ENCODE measurements at regions not wholly inside any gene's neighbourhood (a gene's known extent, or its start where the extent isn't known, plus 50 kb on each side); places are given as distances from the start of the nearest gene placed in this dataset.

GRCh38 chr2:185625604-185626003, 113.0 kb upstream of the FSIP2 start:
- TF ChIP-seq POLR2AphosphoS5 (IDR thresholded peaks at IDR 0.05; ENCODE audit: low read depth, low read length) (no peak), TAF1 (IDR thresholded peaks at IDR 0.05; ENCODE audit: borderline replicate concordance, low read depth, low read length) (no peak), POLR2A (IDR thresholded peaks at IDR 0.05; ENCODE audit: low read depth, low read length) (no peak)
- DNase-seq (ENCODE audit: insufficient read length) (no peak), FAIRE-seq (no peak)

- no peak for FAIRE-seq
- TF ChIP-seq POLR2AphosphoS5 (IDR thresholded peaks at IDR 0.05; ENCODE audit: low read depth, low read length), result no peak
- no peak for TF ChIP-seq TAF1 (IDR thresholded peaks at IDR 0.05; ENCODE audit: borderline replicate concordance, low read depth, low read length)
- no peak for TF ChIP-seq POLR2A (IDR thresholded peaks at IDR 0.05; ENCODE audit: low read depth, low read length)
- DNase-seq (ENCODE audit: insufficient read length), result no peak
Observed at GRCh38 chr2:185628985-185629384, 109.6 kb upstream of the FSIP2 start.

DNA sequence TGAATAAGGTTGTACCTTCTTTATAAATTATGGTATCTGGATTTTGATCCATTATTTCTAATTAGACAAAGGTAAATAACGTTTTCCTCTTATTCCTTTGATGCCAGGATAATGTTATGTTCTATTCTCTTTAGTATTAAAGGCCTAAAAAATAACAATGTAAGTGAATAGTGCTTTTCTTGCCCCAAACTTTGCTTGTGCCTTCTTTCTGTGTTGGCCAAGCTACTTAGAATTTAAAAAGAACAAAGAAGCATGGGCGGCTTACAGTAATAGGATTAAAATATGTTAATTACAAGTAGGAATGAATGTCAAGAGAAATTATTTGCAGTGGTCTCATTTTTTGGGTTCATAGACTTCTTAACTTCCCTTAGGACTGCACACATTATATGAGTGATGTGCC, 105.0 kb upstream of the FSIP2 start:
- DNase-seq (ENCODE audit: insufficient read length), result no peak
- no peak for FAIRE-seq
- TF ChIP-seq TAF1 (IDR thresholded peaks at IDR 0.05; ENCODE audit: borderline replicate concordance, low read depth, low read length), result no peak
- TF ChIP-seq POLR2AphosphoS5 (IDR thresholded peaks at IDR 0.05; ENCODE audit: low read depth, low read length), result no peak
- no peak for TF ChIP-seq POLR2A (IDR thresholded peaks at IDR 0.05; ENCODE audit: low read depth, low read length)

GRCh38 chr2:185638771-185639170, 99.8 kb upstream of the FSIP2 start:
- FAIRE-seq, result no peak
- no peak for DNase-seq (ENCODE audit: insufficient read length)
- TF ChIP-seq POLR2AphosphoS5 (IDR thresholded peaks at IDR 0.05; ENCODE audit: low read depth, low read length) (no peak), POLR2A (IDR thresholded peaks at IDR 0.05; ENCODE audit: low read depth, low read length) (no peak), TAF1 (IDR thresholded peaks at IDR 0.05; ENCODE audit: borderline replicate concordance, low read depth, low read length) (no peak)

GRCh38 chr2:185640588-185640987, 98.0 kb upstream of the FSIP2 start:
- TF ChIP-seq TAF1 (IDR thresholded peaks at IDR 0.05; ENCODE audit: borderline replicate concordance, low read depth, low read length), result no peak
- TF ChIP-seq POLR2A (IDR thresholded peaks at IDR 0.05; ENCODE audit: low read depth, low read length), result no peak
- TF ChIP-seq POLR2AphosphoS5 (IDR thresholded peaks at IDR 0.05; ENCODE audit: low read depth, low read length), result no peak
- FAIRE-seq (no peak), DNase-seq (ENCODE audit: insufficient read length) (no peak)

DNA sequence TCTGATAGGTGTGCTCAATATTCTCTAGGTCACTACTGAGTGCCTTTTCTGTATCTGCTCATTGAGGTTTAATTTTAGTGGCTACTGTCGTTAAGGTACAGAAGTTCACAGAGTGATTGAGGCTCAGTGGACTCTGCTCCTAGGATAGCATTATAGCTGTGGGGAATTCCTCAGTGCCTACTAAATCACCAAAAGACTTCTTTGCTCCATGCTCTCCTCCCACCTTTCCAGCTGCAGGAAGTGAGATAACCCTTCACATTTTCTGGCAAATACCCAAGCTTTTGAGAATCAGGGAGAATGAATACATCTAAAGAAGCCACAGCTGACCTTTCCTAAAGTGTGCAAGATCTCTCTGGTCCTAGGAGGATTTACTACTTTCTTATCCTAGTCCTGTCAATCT, 95.2 kb upstream of the FSIP2 start:
- TF ChIP-seq POLR2A (IDR thresholded peaks at IDR 0.05; ENCODE audit: low read depth, low read length) (no peak), POLR2AphosphoS5 (IDR thresholded peaks at IDR 0.05; ENCODE audit: low read depth, low read length) (no peak), TAF1 (IDR thresholded peaks at IDR 0.05; ENCODE audit: borderline replicate concordance, low read depth, low read length) (no peak)
- no peak for DNase-seq (ENCODE audit: insufficient read length)
- no peak for FAIRE-seq

DNA sequence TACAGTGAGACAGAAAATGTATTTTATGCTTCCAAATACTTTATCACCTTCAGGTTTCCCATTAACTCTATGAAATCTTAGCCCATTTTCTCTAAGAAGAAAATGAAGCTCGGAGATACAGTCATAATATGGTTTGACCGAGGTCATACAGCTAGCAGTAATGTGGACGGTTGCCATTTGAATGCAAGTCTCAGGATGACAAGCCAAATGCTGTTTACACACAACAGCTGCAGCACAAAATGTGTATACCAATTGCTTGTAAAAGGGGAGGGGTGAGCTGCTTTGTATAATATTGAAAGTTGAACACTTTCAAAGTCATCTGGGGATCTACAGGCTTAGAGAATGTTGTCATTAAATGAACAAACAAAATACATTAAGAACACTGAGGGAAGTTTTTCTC, 93.8 kb upstream of the FSIP2 start:
- FAIRE-seq (no peak), DNase-seq (ENCODE audit: insufficient read length) (no peak)
- TF ChIP-seq POLR2A (IDR thresholded peaks at IDR 0.05; ENCODE audit: low read depth, low read length) (no peak), TAF1 (IDR thresholded peaks at IDR 0.05; ENCODE audit: borderline replicate concordance, low read depth, low read length) (no peak), POLR2AphosphoS5 (IDR thresholded peaks at IDR 0.05; ENCODE audit: low read depth, low read length) (no peak)

DNA sequence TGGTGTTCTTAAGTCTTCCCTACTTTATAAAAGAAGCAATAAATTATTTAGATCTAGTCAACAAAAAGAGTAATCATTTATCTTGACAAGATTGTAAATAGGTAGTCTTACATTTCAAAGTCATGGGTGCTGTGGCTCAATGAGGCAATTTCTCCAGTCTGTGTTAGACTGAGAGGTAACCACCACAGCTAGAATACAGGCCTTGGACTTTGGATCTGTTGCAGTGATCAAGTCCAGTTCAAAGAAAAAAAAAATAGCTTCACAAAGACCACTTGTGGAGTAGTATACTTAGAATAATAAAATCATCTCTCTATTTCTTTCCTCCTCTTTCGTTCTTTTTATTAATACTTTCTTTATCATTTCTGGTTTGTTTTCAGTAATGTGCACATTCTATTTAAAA, 93.1 kb upstream of the FSIP2 start:
- FAIRE-seq (no peak), DNase-seq (ENCODE audit: insufficient read length) (no peak)
- TF ChIP-seq POLR2AphosphoS5 (IDR thresholded peaks at IDR 0.05; ENCODE audit: low read depth, low read length) (no peak), POLR2A (IDR thresholded peaks at IDR 0.05; ENCODE audit: low read depth, low read length) (no peak)

- FAIRE-seq (no peak), DNase-seq (ENCODE audit: insufficient read length) (no peak)
- TF ChIP-seq TAF1 (IDR thresholded peaks at IDR 0.05; ENCODE audit: borderline replicate concordance, low read depth, low read length) (no peak), POLR2AphosphoS5 (IDR thresholded peaks at IDR 0.05; ENCODE audit: low read depth, low read length) (no peak), POLR2A (IDR thresholded peaks at IDR 0.05; ENCODE audit: low read depth, low read length) (no peak)
Observed at GRCh38 chr2:185658750-185659149, 79.9 kb upstream of the FSIP2 start.

DNA sequence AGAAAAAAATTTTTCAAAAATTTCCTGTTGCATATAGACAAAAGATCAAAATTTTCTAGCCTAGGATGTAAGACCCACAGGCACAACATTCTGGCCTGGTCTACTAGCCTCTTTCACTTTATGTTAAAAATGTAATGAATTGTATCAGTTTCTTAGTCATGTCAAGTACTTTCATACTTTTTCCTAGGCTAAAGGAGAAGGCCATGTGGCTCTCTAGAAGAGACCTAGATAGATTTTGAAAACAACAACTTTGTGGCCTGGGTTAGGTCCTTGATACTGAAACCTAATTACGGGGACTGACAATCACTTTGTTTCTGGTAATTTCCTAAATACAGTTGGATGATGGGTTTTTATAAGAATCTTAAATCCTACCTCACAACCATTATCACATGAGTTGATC, 74.8 kb upstream of the FSIP2 start:
- TF ChIP-seq POLR2AphosphoS5 (IDR thresholded peaks at IDR 0.05; ENCODE audit: low read depth, low read length), result no peak
- DNase-seq (ENCODE audit: insufficient read length), result no peak

GRCh38 chr2:185664384-185664783, 74.2 kb upstream of the FSIP2 start:
- FAIRE-seq (no peak), DNase-seq (ENCODE audit: insufficient read length) (no peak)
- TF ChIP-seq TAF1 (IDR thresholded peaks at IDR 0.05; ENCODE audit: borderline replicate concordance, low read depth, low read length), result no peak
- no peak for TF ChIP-seq POLR2A (IDR thresholded peaks at IDR 0.05; ENCODE audit: low read depth, low read length)
- no peak for TF ChIP-seq POLR2AphosphoS5 (IDR thresholded peaks at IDR 0.05; ENCODE audit: low read depth, low read length)

More for the DNA sequence above, 74.8 kb upstream of the FSIP2 start:
- FAIRE-seq, result no peak

GRCh38 chr2:185665251-185665814, 73.3 kb upstream of the FSIP2 start:
- no peak for FAIRE-seq
- no peak for DNase-seq (ENCODE audit: insufficient read length)
- TF ChIP-seq POLR2A (IDR thresholded peaks at IDR 0.05; ENCODE audit: low read depth, low read length), result no peak
- no peak for TF ChIP-seq POLR2AphosphoS5 (IDR thresholded peaks at IDR 0.05; ENCODE audit: low read depth, low read length)
- TF ChIP-seq TAF1 (IDR thresholded peaks at IDR 0.05; ENCODE audit: borderline replicate concordance, low read depth, low read length), result no peak

DNA sequence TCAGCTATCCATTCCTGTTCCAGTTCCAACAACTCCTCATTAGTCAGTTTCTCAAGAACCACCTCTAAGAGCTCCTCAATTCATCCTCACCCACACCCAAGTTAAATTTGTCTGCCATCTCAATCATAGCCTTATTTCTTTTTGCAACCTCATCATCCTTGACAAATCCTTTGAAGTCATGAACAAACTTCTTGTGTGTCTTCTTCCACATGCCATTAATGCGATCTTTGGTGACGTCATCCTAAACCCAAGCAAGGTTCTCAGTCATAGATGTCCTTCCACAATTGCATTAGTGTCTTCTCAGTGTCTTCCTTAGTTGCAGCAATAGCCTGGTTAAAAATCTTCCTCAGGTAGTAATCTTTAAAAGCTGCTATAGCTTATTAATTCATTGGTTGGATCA, 71.2 kb upstream of the FSIP2 start:
- no peak for TF ChIP-seq POLR2A (IDR thresholded peaks at IDR 0.05; ENCODE audit: low read depth, low read length)
- TF ChIP-seq TAF1 (IDR thresholded peaks at IDR 0.05; ENCODE audit: borderline replicate concordance, low read depth, low read length), result no peak
- TF ChIP-seq POLR2AphosphoS5 (IDR thresholded peaks at IDR 0.05; ENCODE audit: low read depth, low read length), result no peak
- DNase-seq (ENCODE audit: insufficient read length), result no peak
- FAIRE-seq, result no peak

Data from GM12892 (cell line).